B cell (primary cell): ENCODE measurements at regions not wholly inside any gene's neighbourhood (a gene's known extent, or its start where the extent isn't known, plus 50 kb on each side); places are given as distances from the start of the nearest gene placed in this dataset.
"Not testable (repeated sequence)": the region's sequence is repeated elsewhere in the genome, so short reads cannot be mapped to it uniquely, and the experiment has no call there.

Source experiments
- EZH2 ChIP-seq: IDR thresholded peaks from 2 replicates; pipeline ENCODE4 v1.6.1; 2012; ENCODE audit warnings: borderline replicate concordance, low read depth, mild to moderate bottlenecking, moderate library complexity, low read length; ENCODE audit not compliant: insufficient read depth, poor library complexity, severe bottlenecking
- TF ChIP-seq, protein P1 (sequence below): fragments of 200-600 bp; IDR thresholded peaks from one replicate; pipeline ENCODE4 v1.8.0; 2022; ENCODE audit warnings: antibody characterized with exemption, mild to moderate bottlenecking

DNA sequence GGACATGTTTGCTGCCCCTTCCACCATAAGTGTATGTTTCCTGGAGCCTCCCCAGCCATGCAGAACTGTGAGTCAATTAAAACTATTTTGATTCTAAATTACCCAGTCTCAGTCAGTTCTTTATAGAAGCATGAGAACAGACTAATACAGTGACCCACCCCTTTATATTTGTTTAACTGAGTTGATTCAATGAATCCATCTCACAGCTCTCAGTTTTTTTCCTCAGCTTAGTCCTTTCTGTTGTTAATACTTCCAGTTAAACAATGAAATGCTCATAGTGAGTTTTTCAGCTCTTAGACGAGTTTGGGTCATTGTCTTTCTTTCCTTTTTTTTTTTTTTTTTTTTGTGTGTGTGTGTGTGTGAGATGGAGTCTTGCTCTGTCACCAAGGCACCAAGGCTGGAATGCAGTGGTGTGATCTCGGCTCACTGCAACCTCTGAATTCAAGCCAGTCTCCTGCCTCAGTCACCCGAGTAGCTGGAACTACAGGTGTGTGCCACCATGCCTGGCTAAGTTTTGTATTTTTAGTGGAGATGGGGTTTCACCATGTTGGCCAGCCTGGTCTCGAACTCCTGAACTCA lies 627.4 kb downstream of the SPATA31A7 start:
- TF ChIP-seq, protein P1, sequence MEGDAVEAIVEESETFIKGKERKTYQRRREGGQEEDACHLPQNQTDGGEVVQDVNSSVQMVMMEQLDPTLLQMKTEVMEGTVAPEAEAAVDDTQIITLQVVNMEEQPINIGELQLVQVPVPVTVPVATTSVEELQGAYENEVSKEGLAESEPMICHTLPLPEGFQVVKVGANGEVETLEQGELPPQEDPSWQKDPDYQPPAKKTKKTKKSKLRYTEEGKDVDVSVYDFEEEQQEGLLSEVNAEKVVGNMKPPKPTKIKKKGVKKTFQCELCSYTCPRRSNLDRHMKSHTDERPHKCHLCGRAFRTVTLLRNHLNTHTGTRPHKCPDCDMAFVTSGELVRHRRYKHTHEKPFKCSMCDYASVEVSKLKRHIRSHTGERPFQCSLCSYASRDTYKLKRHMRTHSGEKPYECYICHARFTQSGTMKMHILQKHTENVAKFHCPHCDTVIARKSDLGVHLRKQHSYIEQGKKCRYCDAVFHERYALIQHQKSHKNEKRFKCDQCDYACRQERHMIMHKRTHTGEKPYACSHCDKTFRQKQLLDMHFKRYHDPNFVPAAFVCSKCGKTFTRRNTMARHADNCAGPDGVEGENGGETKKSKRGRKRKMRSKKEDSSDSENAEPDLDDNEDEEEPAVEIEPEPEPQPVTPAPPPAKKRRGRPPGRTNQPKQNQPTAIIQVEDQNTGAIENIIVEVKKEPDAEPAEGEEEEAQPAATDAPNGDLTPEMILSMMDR, result not testable (repeated sequence)
- not testable (repeated sequence) for TF ChIP-seq EZH2
